Activated naive CD8-positive, alpha-beta T cell treated with anti-CD3 and anti-CD28 coated beads for 36 hours (primary cell): ENCODE measurements at regions not wholly inside any gene's neighbourhood (a gene's known extent, or its start where the extent isn't known, plus 50 kb on each side); places are given as distances from the start of the nearest gene placed in this dataset.
"Not testable (repeated sequence)": the region's sequence is repeated elsewhere in the genome, so short reads cannot be mapped to it uniquely, and the experiment has no call there.

ENCODE experiments used
- DNase-seq: peaks from one replicate; pipeline ENCODE4 v3.0.0; 2021
- H3K27ac Mint-ChIP-seq: one replicate; pipeline ENCODE4 v1.8.0; 2022; ENCODE audit warnings: mild to moderate bottlenecking, moderate library complexity, mixed read lengths
- H3K27me3 Mint-ChIP-seq: one replicate; pipeline ENCODE4 v1.8.0; 2022; ENCODE audit warnings: mild to moderate bottlenecking, mixed read lengths
- H3K36me3 Mint-ChIP-seq: one replicate; pipeline ENCODE4 v1.8.0; 2021; ENCODE audit warnings: mild to moderate bottlenecking, mixed read lengths
- H3K4me1 Mint-ChIP-seq: one replicate; pipeline ENCODE4 v1.8.0; 2021; ENCODE audit warnings: mixed read lengths
- H3K4me3 Mint-ChIP-seq: one replicate; pipeline ENCODE4 v1.8.0; 2022; ENCODE audit warnings: mild to moderate bottlenecking, moderate library complexity, mixed read lengths
- H3K9me3 Mint-ChIP-seq: one replicate; pipeline ENCODE4 v1.8.0; 2022; ENCODE audit warnings: mixed read lengths

DNA sequence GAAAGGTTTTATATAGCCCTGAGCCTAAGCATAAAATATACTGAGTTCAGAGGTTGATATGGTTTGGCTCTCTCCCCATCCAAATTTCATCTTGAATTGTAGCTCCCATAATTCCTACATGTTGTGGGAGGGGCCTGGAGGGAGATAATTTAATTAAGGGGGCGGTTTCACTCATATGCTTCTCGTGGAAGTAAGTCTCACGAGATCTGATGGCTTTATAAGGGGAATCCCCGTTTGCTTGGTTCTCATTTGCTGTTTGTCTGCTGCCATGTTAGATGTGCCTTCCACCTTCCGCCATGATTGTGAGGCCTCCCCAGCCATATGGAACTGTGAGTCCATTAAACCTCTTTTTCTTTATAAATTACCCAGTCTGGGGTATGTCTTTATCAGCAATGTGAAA is 130.8 kb upstream of the ACBD5 start:
- not testable (repeated sequence) for H3K36me3 Mint-ChIP-seq, H3K9me3 Mint-ChIP-seq, H3K27ac Mint-ChIP-seq, H3K27me3 Mint-ChIP-seq, H3K4me1 Mint-ChIP-seq, H3K4me3 Mint-ChIP-seq, DNase-seq

DNA sequence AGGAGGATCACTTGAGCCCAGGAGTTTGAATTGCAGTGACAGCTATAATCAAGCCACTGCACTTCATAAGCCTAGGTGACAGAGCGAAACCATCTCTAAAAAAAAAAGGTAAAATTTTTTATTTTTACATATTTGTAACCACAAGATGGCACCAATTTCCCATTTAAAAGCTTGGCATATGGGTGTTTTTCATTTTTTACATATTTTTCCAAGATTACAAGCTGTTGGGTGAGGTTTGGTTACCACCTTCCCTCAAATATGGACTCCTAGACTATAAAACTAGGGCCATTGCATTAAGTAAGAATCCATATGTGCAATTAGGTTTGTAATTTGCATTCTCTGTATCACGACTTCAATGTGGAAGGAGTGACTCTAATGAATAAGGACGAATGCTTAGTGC is 129.3 kb upstream of the ACBD5 start:
- H3K4me3 Mint-ChIP-seq, result no peak overlapping the region
- no peak for DNase-seq
- H3K4me1 Mint-ChIP-seq, result peaks cover 12% of the 10 kb centered on the region
- H3K9me3 Mint-ChIP-seq, result no peaks in the 10 kb centered on the region
- no peaks in the 10 kb centered on the region for H3K27me3 Mint-ChIP-seq
- no peaks in the 10 kb centered on the region for H3K36me3 Mint-ChIP-seq
- H3K27ac Mint-ChIP-seq, result no peak overlapping the region

DNA sequence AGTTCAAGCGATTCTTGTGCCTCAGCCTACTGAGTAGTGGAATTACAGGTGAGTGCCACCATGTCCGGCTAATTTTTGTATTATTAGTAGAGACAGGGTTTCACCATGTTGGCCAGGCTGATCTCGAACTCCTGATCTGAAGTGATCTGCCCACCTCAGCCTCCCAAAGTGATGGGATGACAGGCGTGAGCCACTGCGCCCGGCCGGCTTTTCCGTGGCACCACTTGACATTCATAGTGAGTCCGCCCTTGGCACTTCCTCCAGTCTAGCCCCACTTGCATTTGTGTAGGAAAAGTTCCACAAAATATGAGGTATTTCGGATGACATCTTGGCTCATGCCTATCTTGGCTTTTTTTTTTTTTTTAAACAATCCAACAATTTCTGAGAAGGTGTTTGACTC is 128.1 kb upstream of the ACBD5 start:
- no peak overlapping the region for H3K27ac Mint-ChIP-seq
- no peaks in the 10 kb centered on the region for H3K36me3 Mint-ChIP-seq
- no peaks in the 10 kb centered on the region for H3K27me3 Mint-ChIP-seq
- no peak for DNase-seq
- no peaks in the 10 kb centered on the region for H3K9me3 Mint-ChIP-seq
- peaks cover 12% of the 10 kb centered on the region for H3K4me1 Mint-ChIP-seq
- H3K4me3 Mint-ChIP-seq, result no peak overlapping the region

DNA sequence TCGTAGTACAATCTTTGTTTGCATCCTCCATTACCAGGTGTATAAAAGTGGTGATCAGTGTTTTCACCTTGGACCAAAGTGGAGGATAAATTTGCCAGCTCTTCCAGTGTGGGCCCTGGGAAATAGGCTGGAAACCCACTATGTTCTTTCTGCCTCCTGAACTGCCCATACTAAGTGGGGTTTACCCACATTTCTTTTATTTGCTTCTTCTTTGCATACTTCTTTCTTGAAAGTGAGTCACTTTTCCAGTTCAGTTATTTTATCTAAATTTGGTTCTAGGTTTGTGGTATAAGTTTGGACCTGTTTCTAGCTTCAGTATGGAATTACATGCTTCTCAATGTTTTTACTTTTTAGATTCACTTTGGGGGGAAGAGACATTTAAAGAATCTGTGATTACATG is 126.2 kb upstream of the ACBD5 start:
- Mint-ChIP-seq H3K4me3 (no peak overlapping the region), H3K27ac (no peak overlapping the region), H3K9me3 (no peaks in the 10 kb centered on the region), H3K36me3 (no peaks in the 10 kb centered on the region), H3K27me3 (no peaks in the 10 kb centered on the region), H3K4me1 (peaks cover 12% of the 10 kb centered on the region)
- DNase-seq, result no peak

DNA sequence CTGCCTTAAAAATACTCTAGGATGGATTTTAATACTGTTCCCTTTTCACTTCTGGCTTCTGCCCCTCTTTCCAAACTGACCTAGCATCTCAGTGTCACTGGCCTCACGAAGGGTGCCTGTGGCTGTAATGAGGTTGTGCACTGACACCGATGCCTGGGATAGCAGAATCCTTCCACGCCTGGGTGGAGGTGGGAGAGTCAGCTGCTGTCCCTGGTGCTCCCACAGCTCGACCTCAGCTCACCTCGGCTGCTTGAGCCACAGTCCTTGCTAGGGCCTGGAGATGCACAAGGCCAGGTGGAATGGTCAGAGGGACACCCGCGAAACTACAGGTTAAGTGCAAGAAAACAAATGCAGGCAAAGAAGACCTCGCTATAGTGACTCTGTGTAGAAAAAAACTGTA is 123.4 kb upstream of the ACBD5 start:
- Mint-ChIP-seq H3K4me3 (no peak overlapping the region), H3K36me3 (no peaks in the 10 kb centered on the region), H3K27ac (no peak overlapping the region), H3K27me3 (no peaks in the 10 kb centered on the region), H3K9me3 (no peaks in the 10 kb centered on the region), H3K4me1 (peaks cover 12% of the 10 kb centered on the region)
- no peak for DNase-seq

DNA sequence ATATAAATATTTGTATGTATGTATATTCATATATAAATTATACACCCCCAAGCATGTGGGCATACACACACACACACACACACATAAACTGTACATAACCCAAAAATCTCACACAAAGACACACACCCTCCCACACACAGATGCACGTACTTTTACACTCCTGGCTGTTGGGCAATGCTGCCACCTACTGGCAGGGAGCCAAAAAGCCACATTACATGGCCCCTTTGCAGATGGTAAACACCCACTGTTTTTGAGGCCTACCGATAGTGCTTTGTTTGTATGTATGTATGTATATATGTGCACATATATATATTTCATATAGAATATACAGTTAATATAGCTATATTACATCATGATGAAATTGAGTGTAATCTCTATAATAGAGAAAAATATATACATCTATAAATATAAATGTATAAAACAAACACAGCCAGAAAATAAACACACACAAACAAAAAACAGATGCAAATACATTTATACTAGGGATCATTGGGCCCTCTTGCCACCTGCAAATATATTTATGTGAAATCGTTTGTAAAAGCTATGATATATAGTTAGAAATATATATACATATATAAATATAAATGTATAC is 120.1 kb upstream of the ACBD5 start:
- Mint-ChIP-seq H3K27ac (no peak overlapping the region), H3K36me3 (no peaks in the 10 kb centered on the region)

DNA sequence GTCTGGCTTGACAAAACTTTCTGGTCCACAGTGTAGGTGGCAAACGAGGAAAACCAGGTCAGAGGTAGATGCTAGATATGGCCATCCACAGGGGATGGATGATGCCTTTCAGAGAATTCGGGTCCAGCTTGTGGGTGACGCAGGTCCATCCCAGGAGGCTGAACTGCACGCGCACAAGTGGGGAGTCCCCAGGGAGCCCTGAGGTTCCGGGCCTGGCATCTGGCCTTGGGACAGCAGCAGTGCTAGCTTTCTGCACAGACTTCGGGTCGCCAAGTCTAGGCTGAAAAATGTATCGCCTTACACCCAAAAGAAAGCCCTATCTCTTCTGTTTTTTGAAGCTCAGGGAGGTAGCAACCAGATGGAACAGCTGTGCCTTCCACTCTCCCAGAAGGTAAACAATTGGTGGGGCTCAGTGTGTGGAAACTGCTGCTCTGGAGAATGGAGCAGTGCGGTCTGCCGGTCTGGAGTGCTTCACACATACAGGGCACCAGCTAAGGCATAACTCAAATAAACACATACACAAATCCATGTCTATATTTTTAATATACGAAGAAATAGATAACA is 119.3 kb upstream of the ACBD5 start:
- Mint-ChIP-seq H3K27me3 (no peaks in the 10 kb centered on the region), H3K9me3 (no peaks in the 10 kb centered on the region), H3K4me3 (no peak overlapping the region), H3K27ac (no peak overlapping the region), H3K36me3 (no peaks in the 10 kb centered on the region), H3K4me1 (peaks cover under 1% of the 10 kb centered on the region)
- no peak for DNase-seq

More for the DNA sequence above, 120.1 kb upstream of the ACBD5 start:
- DNase-seq, result peak; percentile 78
- Mint-ChIP-seq H3K27me3 (no peaks in the 10 kb centered on the region), H3K4me3 (no peak overlapping the region), H3K4me1 (peaks cover 3% of the 10 kb centered on the region), H3K9me3 (no peaks in the 10 kb centered on the region)

DNA sequence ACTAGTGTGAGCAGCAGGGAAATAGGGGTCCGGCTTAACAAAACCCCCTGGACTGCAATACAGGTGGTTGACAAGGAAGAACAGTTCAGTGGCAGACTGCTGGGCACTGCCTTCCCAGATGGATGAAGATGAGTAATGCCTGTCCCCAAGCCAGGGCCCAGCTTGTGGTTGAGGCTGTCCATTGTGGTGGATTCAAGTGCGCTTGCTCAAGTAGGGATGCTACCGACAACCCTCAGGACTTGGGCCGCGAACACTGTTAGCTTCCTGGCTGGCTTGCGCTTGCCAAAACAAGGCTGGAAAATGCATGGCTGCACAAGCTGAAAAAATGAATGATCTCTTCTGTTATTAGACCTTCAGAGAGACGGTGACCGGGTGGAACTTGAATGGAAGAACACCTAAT is 116.1 kb upstream of the ACBD5 start:
- H3K27ac Mint-ChIP-seq, result no peak overlapping the region
- peaks cover 3% of the 10 kb centered on the region for H3K27me3 Mint-ChIP-seq
- H3K4me3 Mint-ChIP-seq, result no peak overlapping the region
- no peaks in the 10 kb centered on the region for H3K9me3 Mint-ChIP-seq
- peaks cover 3% of the 10 kb centered on the region for H3K4me1 Mint-ChIP-seq
- no peaks in the 10 kb centered on the region for H3K36me3 Mint-ChIP-seq
- DNase-seq, result no peak

DNA sequence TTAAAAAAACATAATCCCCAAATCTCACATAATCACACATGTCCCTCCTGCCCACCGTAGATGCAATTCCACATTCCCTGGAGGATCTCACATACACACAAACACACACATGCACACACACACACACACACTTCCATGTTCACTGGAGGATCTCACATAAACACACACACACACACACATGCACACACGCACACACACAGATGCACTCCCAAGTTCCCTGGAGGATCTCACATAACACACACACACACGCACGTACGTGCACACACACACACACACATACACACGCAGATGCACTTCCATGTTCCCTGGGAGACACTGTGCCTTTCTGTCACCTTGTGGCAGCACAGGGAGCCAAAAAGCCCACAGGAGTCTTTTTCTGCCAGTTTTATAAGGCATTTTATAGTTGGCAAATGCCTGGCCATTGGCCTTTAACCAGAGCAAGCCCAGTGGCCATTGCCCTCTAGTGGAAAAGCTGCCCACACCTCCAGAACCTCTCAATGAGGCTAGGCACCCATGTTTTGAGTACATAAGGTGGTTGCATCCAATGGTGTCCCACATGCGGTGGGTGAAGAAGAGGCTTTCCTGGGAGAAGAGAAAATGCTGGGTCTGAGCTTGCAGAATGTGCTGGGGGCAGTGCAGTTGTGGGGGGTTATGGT is 115.4 kb upstream of the ACBD5 start:
- H3K9me3 Mint-ChIP-seq, result no peaks in the 10 kb centered on the region
- DNase-seq, result no peak
- no peak overlapping the region for H3K27ac Mint-ChIP-seq
- H3K27me3 Mint-ChIP-seq, result peaks cover 5% of the 10 kb centered on the region
- peaks cover 3% of the 10 kb centered on the region for H3K4me1 Mint-ChIP-seq
- H3K36me3 Mint-ChIP-seq, result no peaks in the 10 kb centered on the region
- no peak overlapping the region for H3K4me3 Mint-ChIP-seq

DNA sequence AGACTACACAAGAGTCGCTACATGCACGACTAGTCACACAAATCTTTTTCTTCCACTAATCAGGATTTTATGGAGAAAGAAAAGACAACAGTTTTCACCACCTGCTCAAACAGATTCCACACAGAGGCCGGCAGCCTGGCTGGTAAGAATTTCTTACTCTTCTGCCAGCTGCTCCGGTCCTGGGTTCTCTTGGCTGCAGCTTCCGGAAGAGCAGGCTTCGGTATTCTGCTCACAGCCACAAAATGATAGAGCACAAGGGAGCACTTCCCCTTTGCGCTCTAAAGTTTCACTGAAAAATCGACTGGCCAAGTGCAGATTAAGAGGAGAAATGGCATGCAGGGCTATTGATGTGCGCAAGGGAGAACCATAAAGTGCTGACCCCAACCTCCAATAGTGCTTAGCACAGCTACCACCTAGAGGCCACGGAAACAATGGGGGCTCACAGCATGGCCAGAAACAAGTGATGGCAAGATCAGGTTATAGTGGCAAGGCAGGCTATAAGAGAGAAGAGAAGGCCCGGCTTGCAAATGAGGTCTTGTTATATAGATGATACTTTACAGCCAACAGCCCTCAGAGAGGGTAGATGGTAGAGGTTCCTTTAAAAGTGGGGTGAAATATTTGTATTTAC is 114.2 kb upstream of the ACBD5 start:
- not testable (repeated sequence) for DNase-seq, H3K27ac Mint-ChIP-seq, H3K4me1 Mint-ChIP-seq, H3K36me3 Mint-ChIP-seq, H3K27me3 Mint-ChIP-seq, H3K9me3 Mint-ChIP-seq
- peak overlapping the region; percentile 15 for H3K4me3 Mint-ChIP-seq

DNA sequence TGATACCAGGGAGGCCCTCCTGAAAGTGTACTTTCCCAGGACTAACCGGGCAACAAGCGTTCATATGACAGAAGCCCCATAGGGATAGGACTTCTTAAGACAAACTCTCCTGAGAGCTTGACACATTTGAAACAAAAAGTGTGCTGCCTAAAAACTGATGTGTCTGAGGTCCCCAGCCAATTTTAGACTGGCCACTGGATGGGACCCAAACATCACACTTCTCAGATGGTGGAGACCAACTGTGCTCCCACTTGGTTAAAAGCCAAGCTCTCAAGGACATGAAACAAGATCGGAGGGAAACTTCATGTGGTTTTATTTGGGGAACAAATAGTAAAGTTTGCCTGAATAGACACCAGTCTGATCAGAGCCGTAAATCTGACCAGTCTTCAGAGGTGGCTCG is 113.5 kb upstream of the ACBD5 start:
- not testable (repeated sequence) for H3K4me1 Mint-ChIP-seq, H3K36me3 Mint-ChIP-seq, DNase-seq, H3K9me3 Mint-ChIP-seq, H3K27me3 Mint-ChIP-seq, H3K4me3 Mint-ChIP-seq, H3K27ac Mint-ChIP-seq

DNA sequence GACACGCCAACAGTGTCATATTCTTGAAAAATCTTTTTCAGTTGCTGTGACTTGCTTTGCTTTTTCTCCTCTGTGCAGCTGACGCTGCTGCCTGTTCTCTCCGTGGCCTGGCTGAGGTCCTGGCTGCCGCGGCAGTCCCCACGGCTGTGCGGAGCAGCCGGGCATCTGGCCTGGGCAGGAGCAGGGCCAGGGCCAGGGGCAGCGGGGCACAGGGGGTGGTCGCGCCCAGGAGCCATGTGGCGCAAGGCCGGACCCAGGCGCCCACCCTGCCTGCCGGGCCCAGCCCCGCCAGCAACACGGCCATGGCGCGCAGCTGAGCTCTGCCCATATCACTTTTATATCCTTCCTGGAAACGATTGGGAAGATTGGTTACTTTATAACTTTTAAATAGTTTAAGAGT is 109.4 kb upstream of the ACBD5 start:
- no peak overlapping the region for H3K27ac Mint-ChIP-seq
- no peaks in the 10 kb centered on the region for H3K36me3 Mint-ChIP-seq
- H3K4me3 Mint-ChIP-seq, result no peak overlapping the region
- H3K9me3 Mint-ChIP-seq, result no peaks in the 10 kb centered on the region
- no peak for DNase-seq
- peaks cover 37% of the 10 kb centered on the region for H3K27me3 Mint-ChIP-seq
- peaks cover 17% of the 10 kb centered on the region for H3K4me1 Mint-ChIP-seq

DNA sequence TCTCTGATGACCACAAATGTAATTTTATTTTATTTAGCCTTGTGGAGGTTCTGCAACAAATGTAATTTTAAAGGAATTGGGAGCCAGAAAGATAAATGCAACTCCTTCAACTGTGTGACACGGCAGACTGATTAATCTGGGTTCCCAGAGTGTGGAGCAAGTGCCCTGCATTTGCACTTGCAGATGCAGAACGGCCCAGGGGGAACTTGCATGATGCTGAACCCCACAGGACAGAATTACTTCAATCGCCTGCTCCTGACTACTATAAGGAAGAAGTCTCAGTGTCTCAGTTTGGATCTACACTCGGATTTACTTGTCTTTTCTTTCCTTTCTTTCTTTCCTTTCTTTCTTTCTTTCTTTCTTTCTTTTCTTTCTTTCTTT is 107.2 kb upstream of the ACBD5 start:
- Mint-ChIP-seq H3K27me3 (peaks cover 35% of the 10 kb centered on the region), H3K4me1 (peaks cover 25% of the 10 kb centered on the region)
- not testable (repeated sequence) for H3K36me3 Mint-ChIP-seq, H3K9me3 Mint-ChIP-seq, DNase-seq, H3K4me3 Mint-ChIP-seq, H3K27ac Mint-ChIP-seq

DNA sequence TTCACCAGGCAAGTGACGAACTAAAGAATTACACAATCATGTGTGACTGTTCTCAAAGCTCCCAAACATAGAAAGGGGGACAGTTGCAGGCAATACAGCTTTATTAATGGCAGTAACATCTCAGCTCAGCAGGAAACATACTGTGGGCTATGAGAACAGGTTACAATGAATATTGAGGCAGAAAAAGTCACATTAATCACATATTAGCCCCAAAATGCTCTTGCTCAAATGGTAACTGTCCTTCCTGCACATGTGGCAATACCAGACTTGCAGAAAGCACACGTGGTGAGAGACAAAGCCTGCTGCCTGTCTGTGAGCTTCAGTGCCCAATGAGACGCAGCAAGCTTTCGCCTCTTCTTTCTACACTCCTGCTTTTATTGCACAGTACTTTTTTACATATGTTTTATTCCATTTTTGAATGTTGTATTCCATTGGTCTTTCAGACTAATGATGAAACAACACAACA is 104.9 kb upstream of the ACBD5 start:
- Mint-ChIP-seq H3K27me3 (peaks cover 29% of the 10 kb centered on the region), H3K4me1 (peaks cover 25% of the 10 kb centered on the region), H3K9me3 (no peaks in the 10 kb centered on the region), H3K27ac (peak overlapping the region; percentile 77), H3K36me3 (no peaks in the 10 kb centered on the region), H3K4me3 (no peak overlapping the region)
- no peak for DNase-seq

DNA sequence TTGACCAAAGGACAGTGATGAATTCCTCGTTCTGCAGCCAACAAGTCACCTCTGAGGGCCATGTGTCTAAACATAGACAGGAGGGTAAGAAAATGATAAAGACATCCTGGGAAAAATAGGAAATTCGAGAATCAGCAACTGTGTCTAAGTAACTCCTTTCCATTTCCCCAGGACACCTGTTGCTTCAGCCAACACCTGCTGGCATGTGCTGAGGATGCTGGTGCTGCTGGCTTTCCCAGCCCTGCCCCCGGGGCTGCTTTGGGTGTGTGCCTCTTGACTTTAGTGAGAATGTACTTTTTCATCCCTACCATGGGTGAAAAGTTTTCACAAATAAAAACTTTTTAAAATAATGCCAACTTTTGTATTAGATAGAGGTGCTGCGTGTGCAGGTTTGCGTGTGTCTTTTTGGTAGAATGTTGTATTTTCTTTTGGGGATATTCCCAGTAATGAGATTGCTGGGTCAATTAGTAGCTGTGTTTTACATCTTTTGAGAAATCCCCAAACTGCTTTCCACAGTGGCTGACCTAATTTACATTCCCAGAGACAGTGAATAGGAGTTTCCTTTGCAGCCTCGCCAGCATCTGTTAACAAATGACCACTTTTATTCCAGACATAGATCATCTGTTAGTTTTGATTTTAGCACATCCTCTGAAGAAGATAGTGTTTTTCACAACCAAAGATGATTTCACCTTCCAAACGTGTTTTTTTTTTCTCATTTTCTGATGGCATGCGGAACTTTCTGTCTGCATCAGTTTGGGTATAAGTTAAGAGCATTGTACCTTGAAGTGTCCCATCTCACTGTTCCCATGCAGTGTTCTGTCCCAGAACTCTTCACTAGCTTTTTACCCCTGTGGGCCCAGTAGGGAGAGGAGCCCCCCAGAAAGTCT is 104.2 kb upstream of the ACBD5 start:
- peaks cover 25% of the 10 kb centered on the region for H3K4me1 Mint-ChIP-seq
- H3K27ac Mint-ChIP-seq, result peak overlapping the region; percentile 77
- DNase-seq, result no peak
- H3K27me3 Mint-ChIP-seq, result peaks cover 29% of the 10 kb centered on the region
- H3K4me3 Mint-ChIP-seq, result no peak overlapping the region
- no peaks in the 10 kb centered on the region for H3K36me3 Mint-ChIP-seq
- no peaks in the 10 kb centered on the region for H3K9me3 Mint-ChIP-seq
